HG03103 (cell line): ENCODE measurements at regions not wholly inside any gene's neighbourhood (a gene's known extent, or its start where the extent isn't known, plus 50 kb on each side); places are given as distances from the start of the nearest gene placed in this dataset.
"Not testable (repeated sequence)": the region's sequence is repeated elsewhere in the genome, so short reads cannot be mapped to it uniquely, and the experiment has no call there.

Experiments
- ATAC-seq: cut with Tn5 transposase; IDR thresholded peaks from one replicate; pipeline ENCODE4 v1.9.1; 2021; ENCODE audit warnings: low read depth; ENCODE audit not compliant: unreplicated experiment

- ATAC-seq = no peak
These were observed 188.7 kb downstream of the ZNF608 start for GRCh38 chr5:124557761-124558160.

- no peak for ATAC-seq
These were observed 191.5 kb downstream of the ZNF608 start for GRCh38 chr5:124554746-124555578.

- ATAC-seq = no peak
These were observed 192.5 kb downstream of the ZNF608 start for GRCh38 chr5:124553911-124554310.

- no peak for ATAC-seq
These were observed 193.9 kb downstream of the ZNF608 start for GRCh38 chr5:124552526-124552925.

- no peak for ATAC-seq
These were observed 194.5 kb downstream of the ZNF608 start for GRCh38 chr5:124551939-124552279.

- ATAC-seq = no peak
These were observed 195.7 kb downstream of the ZNF608 start for GRCh38 chr5:124550731-124551130.

GRCh38 chr5:124549891-124550436, 196.5 kb downstream of the ZNF608 start:
- ATAC-seq = no peak

- ATAC-seq = no peak
These were observed 199.8 kb downstream of the ZNF608 start for GRCh38 chr5:124546643-124547042.

GRCh38 chr5:124544366-124545055, 201.9 kb downstream of the ZNF608 start:
- ATAC-seq = peak; percentile 58

- ATAC-seq = no peak
These were observed 207.5 kb downstream of the ZNF608 start for GRCh38 chr5:124538931-124539330.

- no peak for ATAC-seq
These were observed 208.2 kb downstream of the ZNF608 start for GRCh38 chr5:124538191-124538590.

GRCh38 chr5:124537522-124537921, 208.9 kb downstream of the ZNF608 start:
- no peak for ATAC-seq

- ATAC-seq = no peak
These were observed 209.3 kb downstream of the ZNF608 start for GRCh38 chr5:124537107-124537506.

- ATAC-seq = no peak
These were observed 210.1 kb downstream of the ZNF608 start for GRCh38 chr5:124536333-124536732.

- ATAC-seq = no peak
These were observed 215.5 kb downstream of the ZNF608 start for GRCh38 chr5:124530916-124531315.

- no peak for ATAC-seq
These were observed 217.6 kb downstream of the ZNF608 start for GRCh38 chr5:124528838-124529237.

- ATAC-seq = no peak
These were observed 219.0 kb downstream of the ZNF608 start for GRCh38 chr5:124527220-124527991.

GRCh38 chr5:124526079-124526478, 220.4 kb downstream of the ZNF608 start:
- not testable (repeated sequence) for ATAC-seq

GRCh38 chr5:124524552-124525232, 221.7 kb downstream of the ZNF608 start:
- peak; percentile 83 for ATAC-seq

GRCh38 chr5:124523897-124524296, 222.5 kb downstream of the ZNF608 start:
- no peak for ATAC-seq
